Astrocyte (in vitro differentiated cells and primary cell): ENCODE measurements at regions not wholly inside any gene's neighbourhood (a gene's known extent, or its start where the extent isn't known, plus 50 kb on each side); places are given as distances from the start of the nearest gene placed in this dataset.

ENCODE experiments used
- EZH2 ChIP-seq: IDR thresholded peaks from 2 replicates; pipeline ENCODE4 v1.6.1; 2012; ENCODE audit warnings: mild to moderate bottlenecking, low read length, inconsistent platforms; ENCODE audit not compliant: insufficient read depth
- TF ChIP-seq, protein P1 (sequence below): IDR thresholded peaks from 2 replicates; pipeline ENCODE4 v1.5.1; 2011; ENCODE audit warnings: low read depth, mild to moderate bottlenecking, inconsistent platforms, low read length, moderate library complexity; ENCODE audit not compliant: insufficient read depth

DNA sequence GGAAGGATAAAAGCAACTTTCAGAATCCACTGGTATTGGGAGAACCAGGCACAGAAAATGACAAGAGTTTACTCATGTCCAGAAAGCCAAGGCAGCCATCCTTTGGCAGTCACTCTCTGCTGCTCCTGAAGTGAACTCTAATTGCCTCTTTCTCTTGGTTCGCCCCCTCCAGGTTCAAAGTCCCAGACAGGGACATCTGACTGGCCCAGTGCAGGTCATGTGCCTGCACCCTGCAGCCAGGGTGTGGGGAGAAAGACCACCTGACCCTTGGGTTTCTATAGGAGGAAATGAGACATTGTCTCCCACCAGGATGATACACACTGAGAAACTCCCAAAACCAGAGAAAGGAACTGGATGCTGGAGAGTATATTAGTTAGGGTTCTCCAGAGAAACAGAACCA, 103.9 kb upstream of the SYT6 start:
- TF ChIP-seq EZH2, result no peak
- TF ChIP-seq, protein P1, sequence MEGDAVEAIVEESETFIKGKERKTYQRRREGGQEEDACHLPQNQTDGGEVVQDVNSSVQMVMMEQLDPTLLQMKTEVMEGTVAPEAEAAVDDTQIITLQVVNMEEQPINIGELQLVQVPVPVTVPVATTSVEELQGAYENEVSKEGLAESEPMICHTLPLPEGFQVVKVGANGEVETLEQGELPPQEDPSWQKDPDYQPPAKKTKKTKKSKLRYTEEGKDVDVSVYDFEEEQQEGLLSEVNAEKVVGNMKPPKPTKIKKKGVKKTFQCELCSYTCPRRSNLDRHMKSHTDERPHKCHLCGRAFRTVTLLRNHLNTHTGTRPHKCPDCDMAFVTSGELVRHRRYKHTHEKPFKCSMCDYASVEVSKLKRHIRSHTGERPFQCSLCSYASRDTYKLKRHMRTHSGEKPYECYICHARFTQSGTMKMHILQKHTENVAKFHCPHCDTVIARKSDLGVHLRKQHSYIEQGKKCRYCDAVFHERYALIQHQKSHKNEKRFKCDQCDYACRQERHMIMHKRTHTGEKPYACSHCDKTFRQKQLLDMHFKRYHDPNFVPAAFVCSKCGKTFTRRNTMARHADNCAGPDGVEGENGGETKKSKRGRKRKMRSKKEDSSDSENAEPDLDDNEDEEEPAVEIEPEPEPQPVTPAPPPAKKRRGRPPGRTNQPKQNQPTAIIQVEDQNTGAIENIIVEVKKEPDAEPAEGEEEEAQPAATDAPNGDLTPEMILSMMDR, result no peak
